ENCODE measurements at regions not wholly inside any gene's neighbourhood (a gene's known extent, or its start where the extent isn't known, plus 50 kb on each side); places are given as distances from the start of the nearest gene placed in this dataset.
"Not testable (repeated sequence)": the region's sequence is repeated elsewhere in the genome, so short reads cannot be mapped to it uniquely, and the experiment has no call there.

DNA sequence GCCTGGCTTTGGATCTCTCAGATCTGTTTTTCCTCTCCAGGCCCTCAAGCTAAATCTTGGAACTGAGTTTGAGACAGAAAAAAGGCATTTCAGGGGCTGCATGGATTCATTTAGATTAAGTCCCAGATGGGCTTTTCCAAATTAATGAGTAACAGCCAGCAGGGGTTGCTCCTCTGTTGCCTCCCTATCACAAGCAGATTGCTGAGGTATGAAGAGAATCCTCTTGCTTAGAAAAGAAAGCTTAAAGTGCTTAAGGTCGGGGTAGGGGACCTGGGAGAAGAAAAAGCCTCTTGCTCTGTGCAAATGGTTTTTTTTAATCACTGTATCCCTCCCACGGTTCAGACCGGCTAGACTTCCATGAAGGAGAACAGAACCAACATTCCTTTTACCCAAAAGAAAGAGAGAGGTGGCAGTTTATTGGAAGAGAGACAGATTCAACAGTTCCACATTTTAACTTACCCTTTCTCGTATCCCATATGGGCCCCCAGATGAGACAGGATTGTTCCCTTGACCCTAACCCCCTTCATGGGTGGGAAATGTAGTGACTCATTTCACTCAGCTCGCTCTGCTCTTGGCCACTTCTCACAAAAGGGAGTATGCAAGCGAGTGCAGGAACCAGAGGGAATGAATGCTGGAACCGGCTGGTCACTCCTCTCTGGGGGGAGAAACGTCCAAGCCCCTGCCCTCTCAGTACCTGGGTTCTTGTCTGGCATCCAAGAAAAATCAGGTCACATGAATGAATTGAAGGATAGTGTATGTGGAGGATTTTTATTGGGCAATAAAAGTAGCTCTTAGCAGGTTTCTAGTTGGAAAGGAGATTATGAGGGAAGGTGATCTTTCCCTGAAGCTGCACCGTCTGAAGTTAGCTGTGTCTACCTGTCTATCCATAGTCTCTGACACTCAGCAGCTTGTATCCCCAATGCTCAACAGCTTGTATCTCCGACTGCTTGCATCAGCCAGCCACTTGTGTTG, 745.2 kb downstream of the SI start:
- H3K9me3 ChIP-seq (ENCODE audit: control insufficient read depth in 1 of 2, low read length in 2 of 2) = no peaks in the 10 kb centered on the region
- no peak overlapping the region for H3K27ac ChIP-seq (ENCODE audit: low read depth, low read length)
- Mint-ChIP-seq H3K4me3 (no peak overlapping the region), H3K4me1 (no peaks in the 10 kb centered on the region), H3K27ac (no peak overlapping the region), H3K36me3 (no peaks in the 10 kb centered on the region), H3K9me3 (peaks cover 0 to 10% (median 3%) of the 10 kb centered on the region in 8 donors), H3K27me3 (no peaks in the 10 kb centered on the region)
- POLR2A ChIA-PET (ENCODE audit: partially characterized antibody) = no interaction called here
- intact Hi-C loops (cut with micrococcal nuclease) = no loop called here
- H3K4me3 ChIP-seq (ENCODE audit: low read length in 2 of 2) = no peak overlapping the region
- no peak for DNase-seq
- CTCF ChIA-PET (ENCODE audit: partially characterized antibody) = no interaction called here
- no peaks in the 10 kb centered on the region for H3K4me1 ChIP-seq (ENCODE audit: insufficient read depth, low read length)
- H3K27me3 ChIP-seq (ENCODE audit: insufficient read depth, low read length) = no peaks in the 10 kb centered on the region
- H3K36me3 ChIP-seq (ENCODE audit: insufficient read depth, low read length) = no peaks in the 10 kb centered on the region

DNA sequence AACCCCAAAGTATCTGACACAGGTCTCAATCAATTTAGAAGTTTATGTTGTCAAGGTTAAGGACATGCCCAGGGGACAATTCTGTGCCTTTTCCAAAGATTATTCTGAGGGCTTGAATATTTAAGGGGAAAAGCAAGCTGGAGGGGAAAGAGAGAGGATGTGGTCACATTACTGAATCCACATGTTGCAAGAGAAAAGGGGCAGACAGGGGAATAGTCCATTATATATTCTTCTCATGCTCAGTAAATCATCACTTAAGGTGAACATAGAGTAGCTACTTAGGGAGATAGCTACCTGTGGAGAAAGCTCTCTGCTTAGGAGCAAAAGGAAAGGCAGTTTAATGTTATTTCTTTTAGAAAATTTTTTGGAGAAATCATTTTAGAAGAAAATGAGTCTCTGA, 751.6 kb downstream of the SI start:
- ChIA-PET CTCF (ENCODE audit: partially characterized antibody) (no interaction called here), POLR2A (ENCODE audit: partially characterized antibody) (no interaction called here)
- no peaks in the 10 kb centered on the region for H3K36me3 Mint-ChIP-seq
- Histone ChIP-seq H3K4me3 (ENCODE audit: low read length in 2 of 2) (no peak overlapping the region), H3K36me3 (ENCODE audit: insufficient read depth, low read length) (no peaks in the 10 kb centered on the region), H3K27me3 (ENCODE audit: insufficient read depth, low read length) (no peaks in the 10 kb centered on the region), H3K4me1 (ENCODE audit: insufficient read depth, low read length) (no peaks in the 10 kb centered on the region), H3K27ac (ENCODE audit: low read depth, low read length) (no peak overlapping the region), H3K9me3 (ENCODE audit: control insufficient read depth in 1 of 2, low read length in 2 of 2) (no peaks in the 10 kb centered on the region)
- no peaks in the 10 kb centered on the region for H3K27me3 Mint-ChIP-seq
- H3K4me3 Mint-ChIP-seq = no peak overlapping the region
- no peak overlapping the region for H3K27ac Mint-ChIP-seq
- DNase-seq = no peak
- H3K9me3 Mint-ChIP-seq = peaks cover 2 to 9% (median 4%) of the 10 kb centered on the region in 8 donors
- intact Hi-C loops (cut with micrococcal nuclease) = no loop called here
- H3K4me1 Mint-ChIP-seq = no peaks in the 10 kb centered on the region

DNA sequence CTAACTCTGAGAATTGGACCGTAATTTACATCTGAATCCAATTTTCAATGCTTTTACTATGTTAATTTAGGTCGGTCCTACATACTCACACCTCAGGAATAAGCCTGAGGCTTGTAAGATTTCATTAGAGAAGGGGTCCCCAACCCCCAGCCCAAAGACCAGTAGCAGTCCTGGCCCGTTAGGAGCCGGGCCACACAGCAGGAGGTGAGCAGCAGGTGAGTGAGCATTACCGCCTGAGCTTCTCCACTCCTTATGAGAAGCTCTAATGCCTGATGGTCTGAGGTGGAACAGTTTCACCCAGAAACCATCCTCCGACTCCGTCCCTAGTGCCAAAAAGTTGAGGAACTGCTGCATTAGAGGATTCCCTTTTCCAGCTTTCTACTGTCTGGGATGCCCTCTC, 757.3 kb downstream of the SI start:
- H3K27ac ChIP-seq (ENCODE audit: low read depth, low read length) = no peak overlapping the region
- no peaks in the 10 kb centered on the region for H3K4me1 Mint-ChIP-seq
- no peak overlapping the region for H3K27ac Mint-ChIP-seq
- ChIA-PET CTCF (ENCODE audit: partially characterized antibody) (no interaction called here), POLR2A (ENCODE audit: partially characterized antibody) (no interaction called here)
- no peaks in the 10 kb centered on the region for H3K36me3 ChIP-seq (ENCODE audit: insufficient read depth, low read length)
- DNase-seq = no peak
- H3K9me3 Mint-ChIP-seq = peaks cover 0 to 8% (median 3%) of the 10 kb centered on the region in 8 donors
- H3K27me3 Mint-ChIP-seq = no peaks in the 10 kb centered on the region
- H3K27me3 ChIP-seq (ENCODE audit: insufficient read depth, low read length) = no peaks in the 10 kb centered on the region
- no peaks in the 10 kb centered on the region for H3K9me3 ChIP-seq (ENCODE audit: control insufficient read depth in 1 of 2, low read length in 2 of 2)
- H3K4me1 ChIP-seq (ENCODE audit: insufficient read depth, low read length) = no peaks in the 10 kb centered on the region
- H3K36me3 Mint-ChIP-seq = no peaks in the 10 kb centered on the region
- H3K4me3 Mint-ChIP-seq = no peak overlapping the region
- intact Hi-C loops (cut with micrococcal nuclease) = no loop called here
- no peak overlapping the region for H3K4me3 ChIP-seq (ENCODE audit: low read length in 2 of 2)

DNA sequence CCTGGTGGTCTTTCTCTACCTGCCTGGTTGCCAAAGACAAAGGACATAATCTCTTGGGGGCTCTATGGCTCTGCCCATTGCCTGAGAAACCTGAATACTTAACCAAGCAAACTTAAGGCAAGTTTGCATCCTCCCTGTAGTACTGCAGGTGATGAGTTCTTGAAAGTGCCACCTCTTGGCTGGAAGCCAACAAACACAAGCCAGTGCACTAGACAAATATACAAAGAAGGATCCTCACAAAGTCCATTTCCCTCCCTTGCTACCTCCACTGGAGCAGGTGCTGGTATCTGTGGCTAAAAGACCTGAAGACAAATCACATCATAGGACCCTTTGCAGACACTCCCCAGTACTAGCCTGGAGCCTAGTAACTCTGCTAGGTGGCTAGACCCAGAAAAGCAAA, 772.3 kb downstream of the SI start:
- no peaks in the 10 kb centered on the region for H3K27me3 ChIP-seq (ENCODE audit: insufficient read depth, low read length)
- peaks cover 0 to 20% (median 13%) of the 10 kb centered on the region in 8 donors for H3K9me3 Mint-ChIP-seq
- no peak for DNase-seq
- no peaks in the 10 kb centered on the region for H3K4me1 ChIP-seq (ENCODE audit: insufficient read depth, low read length)
- H3K4me3 ChIP-seq (ENCODE audit: low read length in 2 of 2) = no peak overlapping the region
- intact Hi-C loops (cut with micrococcal nuclease) = no loop called here
- H3K4me3 Mint-ChIP-seq = no peak overlapping the region
- no peaks in the 10 kb centered on the region for H3K27me3 Mint-ChIP-seq
- no peaks in the 10 kb centered on the region for H3K4me1 Mint-ChIP-seq
- no peaks in the 10 kb centered on the region for H3K36me3 Mint-ChIP-seq
- H3K27ac ChIP-seq (ENCODE audit: low read depth, low read length) = no peak overlapping the region
- ChIA-PET CTCF (ENCODE audit: partially characterized antibody) (no interaction called here), POLR2A (ENCODE audit: partially characterized antibody) (no interaction called here)
- no peaks in the 10 kb centered on the region for H3K36me3 ChIP-seq (ENCODE audit: insufficient read depth, low read length)
- no peaks in the 10 kb centered on the region for H3K9me3 ChIP-seq (ENCODE audit: control insufficient read depth in 1 of 2, low read length in 2 of 2)
- no peak overlapping the region for H3K27ac Mint-ChIP-seq

DNA sequence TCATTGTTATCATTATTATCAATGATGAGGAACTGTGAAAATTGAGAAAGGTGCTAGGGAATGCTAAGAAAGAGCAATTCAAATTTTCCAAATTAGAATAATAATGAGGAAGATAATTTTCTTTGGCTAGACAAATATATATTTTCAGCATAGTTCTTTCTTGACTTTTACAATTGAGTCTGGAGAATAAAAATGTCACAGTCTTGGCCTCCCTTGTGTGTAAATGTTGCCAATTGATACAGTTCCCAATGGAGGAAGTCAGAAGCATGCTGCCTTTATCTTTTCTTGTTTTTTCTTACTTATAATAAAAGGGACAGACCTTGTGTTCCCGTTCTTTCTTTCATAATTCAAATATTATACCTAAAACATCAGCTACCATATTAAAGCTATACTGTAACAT, 774.4 kb downstream of the SI start:
- Histone ChIP-seq H3K36me3 (ENCODE audit: insufficient read depth, low read length) (no peaks in the 10 kb centered on the region), H3K27ac (ENCODE audit: low read depth, low read length) (no peak overlapping the region), H3K9me3 (ENCODE audit: control insufficient read depth in 1 of 2, low read length in 2 of 2) (no peaks in the 10 kb centered on the region), H3K4me1 (ENCODE audit: insufficient read depth, low read length) (no peaks in the 10 kb centered on the region), H3K27me3 (ENCODE audit: insufficient read depth, low read length) (no peaks in the 10 kb centered on the region), H3K4me3 (ENCODE audit: low read length in 2 of 2) (no peak overlapping the region)
- Mint-ChIP-seq H3K27me3 (no peaks in the 10 kb centered on the region), H3K9me3 (peaks cover 0 to 10% (median 5%) of the 10 kb centered on the region in 8 donors), H3K36me3 (no peaks in the 10 kb centered on the region), H3K27ac (no peak overlapping the region), H3K4me1 (no peaks in the 10 kb centered on the region), H3K4me3 (no peak overlapping the region)
- POLR2A ChIA-PET (ENCODE audit: partially characterized antibody) = no interaction called here
- no peak for DNase-seq
- CTCF ChIA-PET (ENCODE audit: partially characterized antibody) = no interaction called here
- intact Hi-C loops (cut with micrococcal nuclease) = no loop called here

DNA sequence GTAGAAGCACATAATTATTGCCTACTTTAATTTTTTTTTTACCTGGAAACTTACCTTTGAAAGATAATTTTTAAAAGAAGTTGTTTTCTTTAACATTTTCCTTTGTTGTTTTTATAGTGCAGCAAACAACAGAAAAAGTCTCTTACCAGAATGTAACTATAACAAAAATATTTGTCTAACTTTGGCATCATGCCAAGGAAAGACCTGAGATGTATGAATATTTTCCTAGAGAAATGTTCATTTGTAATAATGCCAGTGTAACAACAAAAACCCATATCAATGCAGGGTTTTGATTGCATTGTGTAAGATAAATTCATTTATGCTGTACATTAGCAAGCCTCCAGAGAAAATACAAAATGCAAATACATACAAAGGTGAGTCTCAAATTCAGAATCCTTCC, 775.7 kb downstream of the SI start:
- POLR2A ChIA-PET (ENCODE audit: partially characterized antibody) = no interaction called here
- H3K36me3 Mint-ChIP-seq = no peaks in the 10 kb centered on the region
- no peak overlapping the region for H3K27ac ChIP-seq (ENCODE audit: low read depth, low read length)

DNA sequence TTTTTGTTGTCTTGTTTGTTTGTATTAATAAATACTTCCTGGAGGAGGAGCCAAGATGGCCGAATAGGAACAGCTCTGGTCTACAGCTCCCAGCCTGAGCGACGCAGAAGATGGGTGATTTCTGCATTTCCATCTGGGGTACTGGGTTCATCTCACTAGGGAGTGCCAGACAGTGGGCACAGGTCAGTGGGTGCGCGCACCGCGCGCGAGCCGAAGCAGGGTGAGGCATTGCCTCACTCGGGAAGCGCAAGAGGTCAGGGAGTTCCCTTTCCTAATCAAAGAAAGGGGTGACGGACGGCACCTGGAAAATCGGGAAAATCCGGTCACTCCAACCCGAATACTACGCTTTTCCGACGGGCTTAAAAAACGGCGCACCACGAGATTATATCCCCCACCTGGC, 786.8 kb downstream of the SI start:
- DNase-seq; POLR2A ChIA-PET (ENCODE audit: partially characterized antibody); H3K27me3 Mint-ChIP-seq; CTCF ChIA-PET (ENCODE audit: partially characterized antibody); H3K27me3 ChIP-seq (ENCODE audit: insufficient read depth, low read length); H3K36me3 ChIP-seq (ENCODE audit: insufficient read depth, low read length); H3K9me3 Mint-ChIP-seq; H3K27ac Mint-ChIP-seq; H3K4me3 Mint-ChIP-seq; H3K4me1 ChIP-seq (ENCODE audit: insufficient read depth, low read length); H3K4me3 ChIP-seq (ENCODE audit: low read length in 2 of 2); H3K36me3 Mint-ChIP-seq; intact Hi-C loops (cut with micrococcal nuclease); H3K9me3 ChIP-seq (ENCODE audit: control insufficient read depth in 1 of 2, low read length in 2 of 2); H3K4me1 Mint-ChIP-seq; H3K27ac ChIP-seq (ENCODE audit: low read depth, low read length): not testable (repeated sequence)

More for the DNA sequence above, 775.7 kb downstream of the SI start:
- CTCF ChIA-PET (ENCODE audit: partially characterized antibody) = no interaction called here
- intact Hi-C loops (cut with micrococcal nuclease) = no loop called here
- Histone ChIP-seq H3K4me1 (ENCODE audit: insufficient read depth, low read length) (no peaks in the 10 kb centered on the region), H3K9me3 (ENCODE audit: control insufficient read depth in 1 of 2, low read length in 2 of 2) (no peaks in the 10 kb centered on the region), H3K27me3 (ENCODE audit: insufficient read depth, low read length) (no peaks in the 10 kb centered on the region), H3K4me3 (ENCODE audit: low read length in 2 of 2) (no peak overlapping the region), H3K36me3 (ENCODE audit: insufficient read depth, low read length) (no peaks in the 10 kb centered on the region)
- H3K4me1 Mint-ChIP-seq = no peaks in the 10 kb centered on the region
- no peak for DNase-seq
- H3K9me3 Mint-ChIP-seq = peaks cover 0 to 10% (median 4%) of the 10 kb centered on the region in 8 donors
- no peaks in the 10 kb centered on the region for H3K27me3 Mint-ChIP-seq
- H3K4me3 Mint-ChIP-seq = no peak overlapping the region
- H3K27ac Mint-ChIP-seq = no peak overlapping the region

All from CD4-positive, alpha-beta memory T cell (primary cell).